ENCODE measurements at regions not wholly inside any gene's neighbourhood (a gene's known extent, or its start where the extent isn't known, plus 50 kb on each side); places are given as distances from the start of the nearest gene placed in this dataset.
"Not testable (repeated sequence)": the region's sequence is repeated elsewhere in the genome, so short reads cannot be mapped to it uniquely, and the experiment has no call there.

- DNase-seq (ENCODE audit: low spot score), result no peak
- FAIRE-seq, result no peak
These were observed 78.3 kb upstream of the ZNF280D start for GRCh38 chr15:56811586-56811985.

GRCh38 chr15:56808160-56808559 is 74.9 kb upstream of the ZNF280D start:
- no peak for FAIRE-seq
- DNase-seq (ENCODE audit: low spot score), result no peak

- no peak for DNase-seq (ENCODE audit: low spot score)
- no peak for FAIRE-seq
These were observed 72.8 kb upstream of the ZNF280D start for GRCh38 chr15:56806148-56806536.

- peak; percentile 80 for DNase-seq (ENCODE audit: low spot score)
These were observed 72.3 kb upstream of the ZNF280D start for GRCh38 chr15:56805466-56806147.

GRCh38 chr15:56804938-56805337 is 71.6 kb upstream of the ZNF280D start:
- no peak for DNase-seq (ENCODE audit: low spot score)
- FAIRE-seq, result no peak

More at GRCh38 chr15:56805466-56806147, 72.3 kb upstream of the ZNF280D start:
- peak; percentile 50 for FAIRE-seq

GRCh38 chr15:56804279-56804678 is 71.0 kb upstream of the ZNF280D start:
- no peak for DNase-seq (ENCODE audit: low spot score)
- FAIRE-seq, result no peak

GRCh38 chr15:56802161-56802560 is 68.9 kb upstream of the ZNF280D start:
- FAIRE-seq, result no peak
- DNase-seq (ENCODE audit: low spot score), result no peak

- DNase-seq (ENCODE audit: low spot score) (no peak), FAIRE-seq (no peak)
These were observed 65.3 kb upstream of the ZNF280D start for GRCh38 chr15:56798639-56799038.

GRCh38 chr15:56797720-56798275 is 64.5 kb upstream of the ZNF280D start:
- DNase-seq (ENCODE audit: low spot score), result no peak
- FAIRE-seq, result no peak

- FAIRE-seq, result no peak
- DNase-seq (ENCODE audit: low spot score), result no peak
These were observed 62.2 kb upstream of the ZNF280D start for GRCh38 chr15:56795502-56795901.

GRCh38 chr15:56794553-56795329 is 61.4 kb upstream of the ZNF280D start:
- DNase-seq (ENCODE audit: low spot score) (no peak), FAIRE-seq (no peak)

GRCh38 chr15:56794165-56794552 is 60.9 kb upstream of the ZNF280D start:
- DNase-seq (ENCODE audit: low spot score), result no peak

GRCh38 chr15:56792211-56792610 is 58.9 kb upstream of the ZNF280D start:
- FAIRE-seq, result no peak

More at GRCh38 chr15:56794165-56794552, 60.9 kb upstream of the ZNF280D start:
- FAIRE-seq, result no peak

GRCh38 chr15:56791521-56791920 is 58.2 kb upstream of the ZNF280D start:
- DNase-seq (ENCODE audit: low spot score), result not testable (repeated sequence)
- peak; percentile 74 for FAIRE-seq

More at GRCh38 chr15:56792211-56792610, 58.9 kb upstream of the ZNF280D start:
- DNase-seq (ENCODE audit: low spot score), result no peak

- DNase-seq (ENCODE audit: low spot score) (no peak), FAIRE-seq (no peak)
These were observed 55.0 kb upstream of the ZNF280D start for GRCh38 chr15:56788359-56788758.

GRCh38 chr15:56786966-56787365 is 53.7 kb upstream of the ZNF280D start:
- DNase-seq (ENCODE audit: low spot score), result no peak
- FAIRE-seq, result no peak

GRCh38 chr15:56783857-56784661 is 50.8 kb upstream of the ZNF280D start:
- FAIRE-seq (no peak), DNase-seq (ENCODE audit: low spot score) (no peak)

- no peak for FAIRE-seq
- no peak for DNase-seq (ENCODE audit: low spot score)
These were observed 50.0 kb upstream of the ZNF280D start for GRCh38 chr15:56783156-56783856.

Data from urothelium cell line (cell line).